ENCODE measurements at regions not wholly inside any gene's neighbourhood (a gene's known extent, or its start where the extent isn't known, plus 50 kb on each side); places are given as distances from the start of the nearest gene placed in this dataset.

DNA sequence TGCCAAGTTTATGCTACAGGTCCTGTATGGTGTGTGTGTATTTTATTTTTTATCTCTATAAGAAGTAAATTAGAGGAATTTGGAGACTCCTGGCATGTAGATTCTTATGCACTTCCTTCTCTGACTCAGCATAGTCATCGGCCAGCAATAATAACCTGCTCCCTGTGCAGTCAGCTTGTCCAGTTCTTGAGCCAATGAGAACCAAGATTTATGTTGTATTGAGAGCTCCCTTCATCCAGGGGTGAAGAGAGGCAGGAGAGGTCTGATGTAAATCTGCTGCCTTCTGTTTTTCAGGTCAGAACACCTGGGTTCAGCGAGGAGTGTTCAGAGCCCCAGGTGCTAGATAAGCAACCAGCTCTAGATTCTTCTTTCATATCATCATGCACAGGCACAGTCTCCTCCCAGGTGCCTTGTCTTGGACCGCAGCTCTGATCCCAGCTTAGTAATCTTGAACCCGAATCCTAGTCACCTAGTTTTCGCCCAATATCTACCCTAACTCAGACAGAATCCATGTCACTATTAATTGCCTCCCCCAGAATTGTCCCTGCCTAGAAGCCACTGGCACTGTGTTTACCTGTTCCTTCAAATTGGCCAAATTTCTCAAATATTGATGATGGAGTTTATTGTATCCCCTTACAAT, 328.2 kb upstream of the NCAM1 start:
- TF ChIP-seq, protein P1, sequence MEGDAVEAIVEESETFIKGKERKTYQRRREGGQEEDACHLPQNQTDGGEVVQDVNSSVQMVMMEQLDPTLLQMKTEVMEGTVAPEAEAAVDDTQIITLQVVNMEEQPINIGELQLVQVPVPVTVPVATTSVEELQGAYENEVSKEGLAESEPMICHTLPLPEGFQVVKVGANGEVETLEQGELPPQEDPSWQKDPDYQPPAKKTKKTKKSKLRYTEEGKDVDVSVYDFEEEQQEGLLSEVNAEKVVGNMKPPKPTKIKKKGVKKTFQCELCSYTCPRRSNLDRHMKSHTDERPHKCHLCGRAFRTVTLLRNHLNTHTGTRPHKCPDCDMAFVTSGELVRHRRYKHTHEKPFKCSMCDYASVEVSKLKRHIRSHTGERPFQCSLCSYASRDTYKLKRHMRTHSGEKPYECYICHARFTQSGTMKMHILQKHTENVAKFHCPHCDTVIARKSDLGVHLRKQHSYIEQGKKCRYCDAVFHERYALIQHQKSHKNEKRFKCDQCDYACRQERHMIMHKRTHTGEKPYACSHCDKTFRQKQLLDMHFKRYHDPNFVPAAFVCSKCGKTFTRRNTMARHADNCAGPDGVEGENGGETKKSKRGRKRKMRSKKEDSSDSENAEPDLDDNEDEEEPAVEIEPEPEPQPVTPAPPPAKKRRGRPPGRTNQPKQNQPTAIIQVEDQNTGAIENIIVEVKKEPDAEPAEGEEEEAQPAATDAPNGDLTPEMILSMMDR (IDR thresholded peaks at IDR 0.05): no peak
- TF ChIP-seq POLR2AphosphoS5 (IDR thresholded peaks at IDR 0.05) (no peak), POLR2A (IDR thresholded peaks at IDR 0.05) (no peak)
- Histone ChIP-seq H3K4me1 (no peaks in the 10 kb centered on the region), H3K4me3 (no peak overlapping the region), H3K27ac (no peak overlapping the region), H3K9me3 (no peaks in the 10 kb centered on the region), H3K36me3 (no peaks in the 10 kb centered on the region), H3K27me3 (no peaks in the 10 kb centered on the region)
- intact Hi-C loops (cut with DNase I; ENCODE audit: low total_unique reads): no loop called here
- no peak for DNase-seq (ENCODE audit: low spot score in 2 of 2)

DNA sequence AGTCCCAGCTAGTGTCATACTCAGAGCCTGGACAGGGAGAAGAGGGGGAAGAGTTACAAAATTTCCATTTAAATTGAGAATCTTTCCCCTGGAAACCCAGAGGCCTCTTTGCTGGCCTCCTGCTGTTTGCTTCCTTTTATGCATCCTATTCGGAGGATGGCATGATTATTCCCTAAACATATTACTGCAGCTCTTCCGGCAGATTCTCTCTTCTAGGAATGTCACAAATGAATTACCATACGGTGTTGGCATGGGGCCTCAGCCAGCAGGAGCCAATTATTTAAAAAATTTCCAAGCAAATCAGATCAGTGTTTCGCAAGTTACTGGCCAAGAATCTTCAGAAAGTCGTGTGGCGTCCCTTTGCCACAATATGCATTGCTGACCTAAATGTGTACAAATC, 326.7 kb upstream of the NCAM1 start:
- no peak overlapping the region for H3K4me3 ChIP-seq
- H3K9me3 ChIP-seq: peaks cover 0 to 6% of the 10 kb centered on the region in 2 donors
- intact Hi-C loops (cut with DNase I; ENCODE audit: low total_unique reads): no loop called here
- no peaks in the 10 kb centered on the region for H3K36me3 ChIP-seq
- no peak overlapping the region for H3K27ac ChIP-seq
- no peaks in the 10 kb centered on the region for H3K27me3 ChIP-seq
- DNase-seq (ENCODE audit: low spot score in 2 of 2): no peak
- no peak for TF ChIP-seq POLR2A (IDR thresholded peaks at IDR 0.05)
- TF ChIP-seq POLR2AphosphoS5 (IDR thresholded peaks at IDR 0.05): no peak
- TF ChIP-seq, protein P1 (IDR thresholded peaks at IDR 0.05): no peak
- H3K4me1 ChIP-seq: no peaks in the 10 kb centered on the region

DNA sequence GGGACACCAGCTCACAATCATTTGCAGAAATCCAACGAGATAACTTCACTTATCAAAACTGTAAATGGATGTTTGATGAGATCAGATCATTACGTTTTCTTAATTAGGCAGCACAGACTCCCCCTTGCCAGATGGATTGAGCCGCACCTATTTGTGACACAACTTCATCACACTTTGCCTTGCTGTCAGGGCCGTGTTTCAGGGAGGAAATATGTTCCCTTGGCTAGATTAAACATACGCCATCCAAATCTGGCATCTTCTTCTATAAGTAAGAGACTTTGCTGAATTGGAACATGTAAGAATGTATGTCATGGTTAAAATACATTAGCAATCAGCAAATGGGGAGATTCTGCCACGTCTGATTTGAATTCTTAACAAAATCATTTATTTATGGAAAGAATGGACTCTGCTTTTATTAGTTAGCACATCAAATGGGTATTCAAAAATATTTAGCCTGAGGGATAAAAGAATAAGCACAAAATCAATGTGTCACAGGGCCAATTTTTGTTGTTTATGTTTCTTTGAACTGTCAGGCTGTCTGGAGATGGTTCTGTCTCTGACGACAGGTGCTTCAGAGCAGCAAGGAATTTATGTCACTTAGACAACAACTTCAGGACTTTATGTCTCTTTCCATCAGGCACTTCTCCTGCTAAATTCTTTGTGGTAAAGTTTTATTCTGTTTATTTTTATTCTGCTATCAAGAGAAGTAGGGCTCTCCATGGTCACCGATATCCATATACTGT, 326.1 kb upstream of the NCAM1 start:
- TF ChIP-seq POLR2A (IDR thresholded peaks at IDR 0.05): no peak
- no peak for TF ChIP-seq POLR2AphosphoS5 (IDR thresholded peaks at IDR 0.05)
- TF ChIP-seq, protein P1 (IDR thresholded peaks at IDR 0.05): no peak
- Histone ChIP-seq H3K9me3 (peaks cover 0 to 10% of the 10 kb centered on the region in 2 donors), H3K4me3 (no peak overlapping the region), H3K27me3 (no peaks in the 10 kb centered on the region), H3K27ac (no peak overlapping the region), H3K36me3 (no peaks in the 10 kb centered on the region), H3K4me1 (no peaks in the 10 kb centered on the region)
- no peak for DNase-seq (ENCODE audit: low spot score in 2 of 2)
- intact Hi-C loops (cut with DNase I; ENCODE audit: low total_unique reads): no loop called here

- Histone ChIP-seq H3K4me3 (no peak overlapping the region), H3K4me1 (no peaks in the 10 kb centered on the region), H3K36me3 (no peaks in the 10 kb centered on the region), H3K27me3 (no peaks in the 10 kb centered on the region), H3K9me3 (peaks cover 0 to 10% of the 10 kb centered on the region in 2 donors), H3K27ac (no peak overlapping the region)
- DNase-seq (ENCODE audit: low spot score in 2 of 2): no peak
- intact Hi-C loops (cut with DNase I; ENCODE audit: low total_unique reads): no loop called here
- TF ChIP-seq, protein P1 (IDR thresholded peaks at IDR 0.05): no peak
Observed at GRCh38 chr11:112637076-112637475, 324.1 kb upstream of the NCAM1 start.

DNA sequence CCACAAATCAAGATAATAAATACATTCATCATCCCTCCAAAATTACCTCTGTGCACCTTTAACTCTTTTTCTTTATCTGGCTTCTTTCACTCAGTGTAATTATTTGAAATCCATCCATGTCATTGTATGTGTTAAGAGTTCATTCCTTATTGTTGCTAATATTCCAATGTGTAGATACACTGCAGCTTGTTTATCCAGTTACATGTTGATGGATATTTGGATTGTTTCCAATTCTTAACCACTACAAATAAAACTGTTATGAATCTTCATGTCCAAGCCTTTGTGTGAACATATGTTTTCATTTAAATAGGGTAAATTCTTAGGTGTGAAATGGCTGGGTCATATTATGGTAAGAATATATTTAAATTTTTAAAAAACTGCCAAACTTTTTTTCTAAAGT, 323.3 kb upstream of the NCAM1 start:
- no peak overlapping the region for H3K27ac ChIP-seq
- peaks cover 0 to 10% of the 10 kb centered on the region in 2 donors for H3K9me3 ChIP-seq
- TF ChIP-seq POLR2AphosphoS5 (IDR thresholded peaks at IDR 0.05) (no peak), POLR2A (IDR thresholded peaks at IDR 0.05) (no peak)
- TF ChIP-seq, protein P1 (IDR thresholded peaks at IDR 0.05): no peak
- H3K27me3 ChIP-seq: no peaks in the 10 kb centered on the region
- no peak overlapping the region for H3K4me3 ChIP-seq
- no peaks in the 10 kb centered on the region for H3K4me1 ChIP-seq
- no peaks in the 10 kb centered on the region for H3K36me3 ChIP-seq
- DNase-seq (ENCODE audit: low spot score in 2 of 2): no peak
- intact Hi-C loops (cut with DNase I; ENCODE audit: low total_unique reads): no loop called here

All from breast epithelium (tissue), 4 donors.